CD14-positive monocyte (primary cell): ENCODE measurements at regions not wholly inside any gene's neighbourhood (a gene's known extent, or its start where the extent isn't known, plus 50 kb on each side); places are given as distances from the start of the nearest gene placed in this dataset.

ENCODE experiments used
- DNase-seq, 3 donors: peaks; one replicate each; pipeline ENCODE4 v3.0.0-alpha.2; 2011 to 2022
- H2AFZ ChIP-seq: 2 replicates; pipeline ENCODE4 v1.6.0; 2012; ENCODE audit warnings: mild to moderate bottlenecking, low read depth, low read length, inconsistent platforms; ENCODE audit not compliant: insufficient read depth, poor library complexity, severe bottlenecking
- H3K27ac ChIP-seq, 2 donors: 1 replicate in 1 of 2; 2 replicates in 1 of 2; pipeline ENCODE4 v1.5.1; 2012 to 2013; ENCODE audit warnings: low read length in 2 of 2, control low read depth in 1 of 2, inconsistent platforms in 1 of 2, low read depth in 1 of 2, mild to moderate bottlenecking in 1 of 2
- H3K27me3 ChIP-seq, 2 donors: one replicate each; pipeline versions ENCODE4 v1.6.0 to v1.6.1; 2011 to 2013; ENCODE audit warnings: low read length in 2 of 2; ENCODE audit not compliant: control insufficient read depth in 2 of 2, insufficient read depth in 2 of 2
- H3K36me3 ChIP-seq, 2 donors: replicated peaks in 1 of 2; 1 replicate in 1 of 2; 2 replicates in 1 of 2; pipeline versions ENCODE4 v1.5.1 to v1.6.1; 2012 to 2013; ENCODE audit warnings: low read length in 2 of 2, control low read depth in 1 of 2, inconsistent platforms in 1 of 2, mild to moderate bottlenecking in 1 of 2; ENCODE audit not compliant: insufficient read depth in 2 of 2, control insufficient read depth in 1 of 2
- H3K4me1 ChIP-seq, 2 donors: 1 replicate in 1 of 2; 2 replicates in 1 of 2; pipeline versions ENCODE4 v1.5.1 to v1.6.1; 2012 to 2013; ENCODE audit warnings: low read length in 2 of 2, control low read depth in 1 of 2, inconsistent platforms in 1 of 2, mild to moderate bottlenecking in 1 of 2, moderate library complexity in 1 of 2; ENCODE audit not compliant: insufficient read depth in 2 of 2, control insufficient read depth in 1 of 2
- H3K4me2 ChIP-seq: replicated peaks from 2 replicates; pipeline ENCODE3; 2012; ENCODE audit warnings: low read length, moderate library complexity, mild to moderate bottlenecking; ENCODE audit not compliant: poor library complexity, severe bottlenecking; ENCODE audit errors: extremely low read depth
- H3K4me3 ChIP-seq, 3 experiments: fragments of 200-600 bp in 1 of 3; sonication (generic) in 1 of 3; replicated peaks in 1 of 3; 1 replicate in 2 of 3; 2 replicates in 1 of 3; pipeline ENCODE4 v1.5.1; 2011 to 2013; ENCODE audit warnings: low read length in 3 of 3, mild to moderate bottlenecking in 3 of 3, control low read depth in 2 of 3, low read depth in 2 of 3, inconsistent platforms in 1 of 3, moderate library complexity in 1 of 3
- H3K79me2 ChIP-seq: 2 replicates; pipeline ENCODE4 v1.6.0; 2012; ENCODE audit warnings: mild to moderate bottlenecking, control low read depth, inconsistent platforms, low read length, moderate library complexity; ENCODE audit not compliant: insufficient read depth
- H3K9ac ChIP-seq: 2 replicates; pipeline ENCODE4 v1.6.0; 2017; ENCODE audit warnings: low read length, mild to moderate bottlenecking; ENCODE audit not compliant: insufficient read depth, poor library complexity, severe bottlenecking
- H3K9me3 ChIP-seq, 2 donors: replicated peaks in 1 of 2; 1 replicate in 1 of 2; 2 replicates in 1 of 2; pipeline versions ENCODE4 v1.5.1 to v1.6.1; 2012 to 2013; ENCODE audit warnings: low read length in 2 of 2, control low read depth in 1 of 2; ENCODE audit not compliant: control insufficient read depth in 1 of 2, insufficient read depth in 1 of 2
- H4K20me1 ChIP-seq: 2 replicates; pipeline ENCODE4 v1.6.0; 2012; ENCODE audit warnings: mild to moderate bottlenecking, low read length, control low read depth, moderate library complexity; ENCODE audit not compliant: insufficient read depth
- H3K27ac Mint-ChIP-seq, 7 donors: one replicate each; pipeline ENCODE4 v1.8.0; 2020; ENCODE audit warnings: mild to moderate bottlenecking in 7 of 7, mixed read lengths in 7 of 7, moderate library complexity in 6 of 7, inconsistent platforms in 2 of 7
- H3K27me3 Mint-ChIP-seq, 3 donors: one replicate each; pipeline ENCODE4 v1.8.0; 2021 to 2022; ENCODE audit warnings: low read depth in 3 of 3, mild to moderate bottlenecking in 3 of 3, mixed read lengths in 3 of 3, moderate library complexity in 3 of 3, inconsistent platforms in 1 of 3
- H3K36me3 Mint-ChIP-seq, 2 donors: one replicate each; pipeline ENCODE4 v1.8.0; 2020; ENCODE audit warnings: mixed read lengths in 2 of 2, inconsistent platforms in 1 of 2, mild to moderate bottlenecking in 1 of 2
- H3K4me1 Mint-ChIP-seq: one replicate; pipeline ENCODE4 v1.8.0; 2020; ENCODE audit warnings: mild to moderate bottlenecking, mixed read lengths
- H3K4me3 Mint-ChIP-seq, 2 donors: one replicate each; pipeline ENCODE4 v1.8.0; 2020; ENCODE audit warnings: mild to moderate bottlenecking in 2 of 2, mixed read lengths in 2 of 2, moderate library complexity in 1 of 2
- H3K9me3 Mint-ChIP-seq, 7 donors: one replicate each; pipeline ENCODE4 v1.8.0; 2020 to 2022; ENCODE audit warnings: mixed read lengths in 7 of 7, mild to moderate bottlenecking in 6 of 7, moderate library complexity in 6 of 7, inconsistent platforms in 2 of 7
- WGBS: methylation state at CpG from one replicate; pipeline ENCODE4 v1.1.5; 2013; ENCODE audit warnings: missing lambda C conversion rate; ENCODE audit not compliant: insufficient coverage; 5-methylcytosine and 5-hydroxymethylcytosine counted together
- intact Hi-C, 2 donors: fragments of 100-400 bp; cut with micrococcal nuclease; formaldehyde crosslinking; loops; one replicate each; pipeline versions ENCODE4 v1.15.0 to v1.15.1; 2023
- TF ChIP-seq, protein P1 (sequence below): fragments of 200-600 bp; IDR thresholded peaks from one replicate; pipeline ENCODE4 v1.8.0; 2022; ENCODE audit warnings: antibody characterized with exemption, mild to moderate bottlenecking

DNA sequence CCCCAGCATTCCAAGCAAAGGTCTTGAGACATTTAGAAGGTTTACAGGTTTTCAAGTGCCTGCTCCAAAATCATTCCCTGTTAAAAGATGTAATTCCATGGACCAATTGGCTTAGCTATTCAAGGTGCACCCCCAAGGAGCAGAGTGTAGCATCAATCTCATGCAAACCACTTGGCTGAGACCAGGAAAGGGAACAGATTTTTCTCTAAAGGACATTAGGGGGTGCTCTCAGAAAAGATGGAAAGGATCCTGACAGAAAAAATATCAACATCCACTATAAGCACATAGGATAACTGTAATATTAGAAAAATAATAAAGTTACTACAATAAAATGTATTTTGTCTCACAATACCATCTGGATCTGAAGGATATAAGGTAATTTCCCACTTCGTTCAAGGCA lies 328.0 kb upstream of the CDIN1 start:
- Mint-ChIP-seq H3K9me3 (peaks cover 0 to 5% (median 2%) of the 10 kb centered on the region in 7 donors), H3K4me3 (no peak overlapping the region), H3K27me3 (no peaks in the 10 kb centered on the region), H3K27ac (no peak overlapping the region), H3K36me3 (no peaks in the 10 kb centered on the region), H3K4me1 (no peaks in the 10 kb centered on the region)
- no peak overlapping the region for H2AFZ ChIP-seq
- H3K4me2 ChIP-seq = no peak overlapping the region
- H3K9me3 ChIP-seq = no peaks in the 10 kb centered on the region
- H3K36me3 ChIP-seq = no peaks in the 10 kb centered on the region
- TF ChIP-seq, protein P1, sequence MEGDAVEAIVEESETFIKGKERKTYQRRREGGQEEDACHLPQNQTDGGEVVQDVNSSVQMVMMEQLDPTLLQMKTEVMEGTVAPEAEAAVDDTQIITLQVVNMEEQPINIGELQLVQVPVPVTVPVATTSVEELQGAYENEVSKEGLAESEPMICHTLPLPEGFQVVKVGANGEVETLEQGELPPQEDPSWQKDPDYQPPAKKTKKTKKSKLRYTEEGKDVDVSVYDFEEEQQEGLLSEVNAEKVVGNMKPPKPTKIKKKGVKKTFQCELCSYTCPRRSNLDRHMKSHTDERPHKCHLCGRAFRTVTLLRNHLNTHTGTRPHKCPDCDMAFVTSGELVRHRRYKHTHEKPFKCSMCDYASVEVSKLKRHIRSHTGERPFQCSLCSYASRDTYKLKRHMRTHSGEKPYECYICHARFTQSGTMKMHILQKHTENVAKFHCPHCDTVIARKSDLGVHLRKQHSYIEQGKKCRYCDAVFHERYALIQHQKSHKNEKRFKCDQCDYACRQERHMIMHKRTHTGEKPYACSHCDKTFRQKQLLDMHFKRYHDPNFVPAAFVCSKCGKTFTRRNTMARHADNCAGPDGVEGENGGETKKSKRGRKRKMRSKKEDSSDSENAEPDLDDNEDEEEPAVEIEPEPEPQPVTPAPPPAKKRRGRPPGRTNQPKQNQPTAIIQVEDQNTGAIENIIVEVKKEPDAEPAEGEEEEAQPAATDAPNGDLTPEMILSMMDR = no peak
- H3K79me2 ChIP-seq = no peaks in the 10 kb centered on the region
- H3K27me3 ChIP-seq = no peaks in the 10 kb centered on the region
- no peaks in the 10 kb centered on the region for H4K20me1 ChIP-seq
- no peak overlapping the region for H3K9ac ChIP-seq
- DNase-seq = no peak
- no peak overlapping the region for H3K27ac ChIP-seq
- H3K4me3 ChIP-seq = no peak overlapping the region
- intact Hi-C loops = no loop called here
- no peaks in the 10 kb centered on the region for H3K4me1 ChIP-seq
- no CpG with 5 or more reads among the region's 1 CpG for WGBS

DNA sequence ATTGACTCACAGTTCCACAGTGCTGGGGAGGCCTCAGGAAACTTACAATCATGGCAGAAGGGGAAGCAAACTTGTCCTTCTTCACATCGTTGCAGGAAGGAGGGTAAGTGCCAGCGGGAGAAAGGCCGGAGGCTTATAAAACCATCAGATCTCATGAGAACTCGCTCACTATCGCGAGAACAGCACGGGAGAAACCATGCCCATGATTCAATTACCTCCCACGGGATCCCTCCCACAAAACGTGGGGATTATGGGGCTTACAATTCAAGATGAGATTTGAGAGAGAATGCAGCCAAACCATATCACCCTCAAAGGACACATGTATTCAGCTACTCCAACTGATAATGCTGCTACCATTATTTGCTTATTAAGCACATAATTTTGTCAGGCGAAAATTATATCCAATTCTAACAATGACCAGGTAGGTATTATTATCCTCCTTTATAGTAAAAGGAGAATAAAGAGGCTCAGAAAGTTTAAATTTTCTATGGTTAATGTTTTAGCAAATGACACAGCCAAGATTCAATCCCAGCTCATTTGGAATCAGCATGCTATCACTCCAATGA lies 327.2 kb upstream of the CDIN1 start:
- Histone ChIP-seq H3K4me1 (no peaks in the 10 kb centered on the region), H3K27me3 (no peaks in the 10 kb centered on the region), H3K4me3 (no peak overlapping the region), H3K79me2 (no peaks in the 10 kb centered on the region), H3K4me2 (no peak overlapping the region), H4K20me1 (no peaks in the 10 kb centered on the region), H3K9me3 (no peaks in the 10 kb centered on the region), H2AFZ (no peak overlapping the region), H3K9ac (no peak overlapping the region), H3K27ac (no peak overlapping the region), H3K36me3 (no peaks in the 10 kb centered on the region)
- Mint-ChIP-seq H3K36me3 (no peaks in the 10 kb centered on the region), H3K9me3 (peaks cover 0 to 7% (median 3%) of the 10 kb centered on the region in 7 donors), H3K27me3 (no peaks in the 10 kb centered on the region), H3K4me3 (no peak overlapping the region), H3K4me1 (no peaks in the 10 kb centered on the region), H3K27ac (no peak overlapping the region)
- WGBS = 100% methylated on average over 1 of the region's 10 CpGs
- TF ChIP-seq, protein P1 = no peak
- intact Hi-C loops = no loop called here
- DNase-seq = no peak
